ENCODE measurements at regions not wholly inside any gene's neighbourhood (a gene's known extent, or its start where the extent isn't known, plus 50 kb on each side); places are given as distances from the start of the nearest gene placed in this dataset.

DNA sequence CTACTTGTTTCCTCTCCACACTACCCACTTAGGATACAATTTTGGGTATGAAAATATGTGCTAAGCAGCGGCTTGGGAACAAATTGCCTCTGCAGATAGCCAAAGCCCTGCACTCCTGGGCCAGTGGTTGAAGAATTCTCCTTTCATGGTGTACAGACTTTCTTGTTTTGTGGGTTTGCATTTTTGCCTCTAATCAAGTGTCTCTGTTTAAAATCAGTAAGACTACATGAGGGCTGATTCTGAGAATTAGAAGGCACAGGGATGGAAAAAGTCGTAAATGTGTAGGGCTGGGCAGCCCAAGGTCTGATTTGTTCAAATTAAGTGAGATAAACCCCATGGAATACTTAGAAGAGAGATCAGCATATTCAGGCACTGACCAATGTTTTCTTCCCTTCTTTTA is 103.7 kb upstream of the CD180 start:
- no peak for TF ChIP-seq CTCF (conservative IDR thresholded peaks at IDR 0.05)
- TF ChIP-seq EZH2 (IDR thresholded peaks at IDR 0.05; ENCODE audit: low read depth): no peak
